Stimulated activated CD4-positive, alpha-beta T cell treated with anti-CD3 and anti-CD28 coated beads, Interleukin-2, amount 100 ng/mL, for 4 hours (primary cell): ENCODE measurements at regions not wholly inside any gene's neighbourhood (a gene's known extent, or its start where the extent isn't known, plus 50 kb on each side); places are given as distances from the start of the nearest gene placed in this dataset.

Experiments
- DNase-seq: peaks from one replicate; pipeline ENCODE4 v3.0.0-alpha.2; 2020; ENCODE audit warnings: low read depth

DNA sequence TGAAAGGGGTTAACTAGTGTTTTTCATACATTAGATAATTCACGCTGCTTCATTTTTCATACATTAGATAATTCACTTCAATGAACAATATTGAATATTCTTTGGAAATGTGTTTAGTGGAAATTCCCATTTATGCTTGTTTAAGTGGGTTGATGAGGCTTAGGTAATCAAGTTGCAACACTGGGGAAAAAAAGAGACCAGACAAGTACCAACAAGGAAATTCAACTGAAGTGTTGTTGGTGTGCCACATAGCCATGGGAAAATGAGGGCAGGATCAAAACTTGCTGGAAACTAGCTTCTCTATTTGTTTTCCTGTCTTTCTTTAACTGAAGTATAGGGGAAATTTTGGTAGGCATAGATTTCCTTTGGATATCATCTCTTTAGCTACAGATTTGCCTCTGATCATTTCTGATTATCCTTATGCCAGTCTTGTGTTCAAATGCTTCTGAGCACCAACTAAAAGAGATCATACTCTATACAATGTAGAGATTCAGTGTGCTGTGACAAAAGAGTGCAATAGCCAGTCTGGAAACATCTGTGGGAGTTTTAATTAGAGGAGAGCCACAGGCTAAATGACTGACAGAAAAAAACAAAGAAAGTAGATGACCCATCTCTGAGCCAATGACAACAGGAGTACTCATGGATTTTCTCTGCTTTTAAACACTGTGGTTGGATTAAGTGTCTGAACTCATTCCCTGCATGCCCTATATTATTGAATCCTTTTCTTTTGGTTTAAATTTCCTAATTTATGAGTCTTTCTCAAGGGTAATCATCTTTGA lies 67.6 kb upstream of the CTSC start:
- no peak for DNase-seq

DNA sequence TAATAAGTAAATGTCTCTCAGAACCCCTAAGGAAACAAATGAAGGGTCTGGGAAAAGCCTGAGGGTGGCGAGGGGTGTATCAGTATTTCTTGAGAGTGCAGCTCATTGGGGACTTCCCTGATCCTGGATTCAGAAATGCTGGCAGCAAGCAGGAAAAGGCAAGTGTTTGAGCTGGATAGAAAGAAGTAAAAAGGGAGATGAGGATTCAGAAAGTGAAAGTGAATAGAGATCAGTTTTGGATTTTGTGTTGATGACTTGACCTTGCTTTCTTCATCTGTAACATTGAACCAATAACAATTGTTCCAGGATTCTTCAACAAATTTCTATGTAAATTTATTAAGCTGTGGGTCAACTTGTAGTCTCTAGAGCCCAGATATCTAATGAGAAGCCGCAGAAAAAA lies 66.9 kb upstream of the CTSC start:
- DNase-seq = no peak

DNA sequence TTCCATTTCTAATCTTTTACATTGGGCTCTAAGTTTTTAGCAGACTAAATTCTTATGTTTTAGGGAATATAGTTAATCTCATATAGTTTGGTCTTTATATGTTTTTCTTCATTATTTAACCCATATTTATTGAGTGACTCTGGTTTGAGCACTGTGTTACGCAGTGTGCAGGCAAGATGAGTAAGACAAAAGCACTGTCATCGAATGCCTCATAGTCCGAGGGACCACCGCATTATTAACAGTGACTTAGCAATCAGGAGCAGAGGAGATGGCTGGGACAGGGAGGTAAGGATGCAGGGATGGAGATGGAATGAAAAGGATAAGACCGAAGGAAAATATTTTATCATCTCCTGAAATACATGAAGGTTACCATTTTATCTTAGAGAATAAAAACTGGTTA lies 65.2 kb upstream of the CTSC start:
- DNase-seq = no peak

DNA sequence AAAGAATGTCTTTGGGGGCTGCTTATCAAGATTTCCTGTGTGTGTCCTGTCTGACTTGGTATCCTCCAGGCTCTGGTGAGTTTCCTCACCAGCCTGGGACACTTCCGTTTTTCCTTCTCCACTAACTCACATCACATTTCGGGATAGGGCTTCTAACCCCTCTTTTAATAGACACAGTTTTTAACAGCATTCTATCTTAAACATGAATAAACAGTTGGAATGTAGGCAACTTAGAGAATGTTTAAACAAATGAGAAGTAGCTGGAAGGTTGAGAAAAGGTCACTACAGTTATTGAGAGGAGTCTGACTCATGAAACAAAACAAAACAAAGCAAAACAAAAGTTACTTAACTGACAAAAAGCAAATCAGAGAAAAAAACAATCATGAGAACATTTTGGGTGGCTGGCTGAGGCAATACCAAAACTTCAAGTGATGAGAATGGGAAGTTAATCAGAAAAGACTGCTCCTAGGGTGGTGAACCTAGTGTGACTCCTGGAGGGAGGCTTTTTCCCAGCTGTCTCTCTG lies 64.7 kb upstream of the CTSC start:
- DNase-seq = no peak

DNA sequence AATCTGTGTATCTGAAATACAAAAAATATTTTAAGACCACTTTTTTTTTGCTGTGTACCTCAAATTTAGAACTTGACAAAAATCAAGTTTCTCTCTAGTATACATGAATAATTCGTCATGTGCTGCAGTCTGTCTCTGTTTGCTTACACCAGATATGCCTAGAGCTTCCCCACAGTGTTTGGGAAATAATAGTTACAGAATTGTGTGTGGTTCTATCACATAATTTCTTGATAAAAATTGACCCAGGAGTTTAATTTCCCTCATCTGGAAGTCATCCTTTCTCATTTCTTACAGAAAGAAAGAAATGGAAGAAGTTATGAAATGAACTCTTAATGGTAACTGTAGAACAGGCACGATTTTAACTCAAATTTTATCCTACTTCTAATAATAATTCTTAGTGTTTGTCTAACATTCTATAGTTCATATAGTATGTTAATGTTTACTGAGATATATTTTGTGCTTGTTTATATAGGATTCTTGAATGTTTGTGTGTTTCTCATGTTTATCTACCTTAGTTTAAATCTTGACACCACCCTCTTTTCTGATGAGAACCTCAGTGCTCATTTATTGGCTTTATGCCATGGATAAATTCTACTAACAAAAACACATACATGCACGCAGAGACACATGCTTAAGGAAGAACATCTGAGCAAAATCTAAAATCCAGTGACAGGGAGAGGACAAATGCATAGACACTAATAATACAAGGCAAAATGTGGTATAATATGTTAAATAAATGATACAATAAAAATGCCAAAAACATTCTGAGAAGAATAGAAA lies 61.4 kb upstream of the CTSC start:
- DNase-seq = no peak

DNA sequence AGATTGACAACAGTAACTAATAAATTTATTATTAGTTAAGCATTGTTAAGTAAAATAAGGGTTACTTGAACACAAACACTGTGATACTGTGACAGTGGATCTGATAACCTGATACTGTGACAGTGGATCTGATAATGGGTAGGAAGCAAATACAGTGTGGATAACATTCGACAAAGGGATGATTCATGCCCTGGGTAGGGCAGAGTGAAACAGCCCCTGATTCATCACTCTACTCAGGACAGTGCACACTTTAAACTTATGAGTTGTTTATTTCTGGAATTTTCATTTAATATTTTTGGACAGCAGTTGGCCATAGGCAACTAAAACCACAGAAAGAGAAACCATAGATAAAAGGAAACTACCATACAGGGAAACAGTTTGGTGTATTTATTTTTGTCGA lies 60.8 kb upstream of the CTSC start:
- DNase-seq = no peak

GRCh38 chr11:88390254-88390653 lies 52.7 kb upstream of the CTSC start:
- DNase-seq = no peak

DNA sequence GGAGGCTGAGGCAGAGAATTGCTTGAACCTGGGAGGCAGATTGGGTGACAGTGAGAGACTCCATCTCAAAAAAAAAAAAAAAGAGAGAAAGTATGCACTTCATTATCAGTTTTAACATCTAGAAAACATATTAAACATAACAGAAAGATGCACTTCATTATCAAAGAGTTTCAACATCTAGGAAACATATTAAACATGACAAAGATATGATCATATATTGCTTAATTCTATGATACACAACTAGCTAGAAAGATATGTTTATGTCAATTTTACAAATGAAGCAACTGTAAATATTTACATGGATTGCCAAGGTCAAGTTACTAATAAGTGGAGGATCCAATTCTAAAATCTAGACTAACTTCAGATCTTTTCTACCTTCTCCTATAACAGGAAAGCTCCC lies 50.4 kb upstream of the CTSC start:
- no peak for DNase-seq
